ENCODE measurements at regions not wholly inside any gene's neighbourhood (a gene's known extent, or its start where the extent isn't known, plus 50 kb on each side); places are given as distances from the start of the nearest gene placed in this dataset.

- no peak for TF ChIP-seq EZH2 (IDR thresholded peaks at IDR 0.05; ENCODE audit: insufficient read depth, poor library complexity, severe bottlenecking)
- no peak for TF ChIP-seq EZH2phosphoT487 (IDR thresholded peaks at IDR 0.05; ENCODE audit: insufficient read depth, low read depth)
Observed at GRCh38 chr3:82130046-82130445, 368.6 kb upstream of the GBE1 start.
